ENCODE measurements at regions not wholly inside any gene's neighbourhood (a gene's known extent, or its start where the extent isn't known, plus 50 kb on each side); places are given as distances from the start of the nearest gene placed in this dataset.

- no CpG with 5 or more reads among the region's 4 CpGs for WGBS, 2 experiments (ENCODE audit: extremely low coverage in 2 of 2, insufficient read length in 1 of 2)
- no TSS peak for BruUV-seq (replicated peaks)
Measured at GRCh38 chr7:109529712-109530111, 960.0 kb downstream of the DNAJB9 start.

More at GRCh38 chr7:109529712-109530111, 960.0 kb downstream of the DNAJB9 start:
- H3K4me1 ChIP-seq (ENCODE audit: control insufficient read depth, insufficient read depth, low read length): no peaks in the 10 kb centered on the region
- no peak overlapping the region for H3K4ac ChIP-seq (ENCODE audit: low read depth, low read length)
- no peak overlapping the region for H4K91ac ChIP-seq (ENCODE audit: insufficient read depth, low read depth, low read length)
- H3K27ac ChIP-seq (ENCODE audit: insufficient read depth, low read length): no peak overlapping the region
- H3K18ac ChIP-seq (ENCODE audit: low read depth, low read length): no peak overlapping the region
- dilution Hi-C loops (cut with HindIII; ENCODE audit: low sequenced_read_pairs, unreplicated experiment) (no loop called here), in situ Hi-C loops (cut with MboI; ENCODE audit: low sequenced_read_pairs) (no loop called here), intact Hi-C loops (cut with micrococcal nuclease) (no loop called here)
- H2BK120ac ChIP-seq (ENCODE audit: low read depth, low read length): no peak overlapping the region
- no peak overlapping the region for H2BK20ac ChIP-seq (ENCODE audit: low read depth, low read length)
- H3K9ac ChIP-seq (ENCODE audit: low read depth, low read length): no peak overlapping the region
- TF ChIP-seq CTCF (conservative IDR thresholded peaks at IDR 0.05; ENCODE audit: low read depth, low read length) (no peak), USF2 (IDR thresholded peaks at IDR 0.05; ENCODE audit: low read depth, low read length) (no peak), BHLHE40 (IDR thresholded peaks at IDR 0.05; ENCODE audit: low read depth, low read length) (no peak), RCOR1 (IDR thresholded peaks at IDR 0.05; ENCODE audit: insufficient replicate concordance, low read length) (no peak), CHD1 (IDR thresholded peaks at IDR 0.05; ENCODE audit: low read depth, low read length) (no peak), POLR2A (IDR thresholded peaks at IDR 0.05; ENCODE audit: low read depth, low read length) (no peak), MXI1 (IDR thresholded peaks at IDR 0.05; ENCODE audit: borderline replicate concordance, low read depth, low read length) (no peak), MAFK (IDR thresholded peaks at IDR 0.05; ENCODE audit: low read depth, low read length) (no peak)
- H4K20me1 ChIP-seq (ENCODE audit: insufficient read depth, low read length): no peaks in the 10 kb centered on the region
- ChIA-PET CTCF (no interaction called here), POLR2A (ENCODE audit: unreplicated experiment) (no interaction called here)
- H3K4me3 ChIP-seq (ENCODE audit: insufficient read depth, low read depth, low read length): no peak overlapping the region
- no peak overlapping the region for H3K14ac ChIP-seq (replicated peaks; ENCODE audit: low read depth, low read length)
- H4K8ac ChIP-seq (ENCODE audit: low read depth in 2 of 2, low read length in 2 of 2): no peak overlapping the region
- peaks cover 5% of the 10 kb centered on the region; the same call in 1 of the 2 replicates for H3K9me3 ChIP-seq (ENCODE audit: control insufficient read depth, insufficient read depth, low read length)
- no peak overlapping the region for H3K4me2 ChIP-seq (ENCODE audit: low read depth, low read length)
- no peak overlapping the region for H4K5ac ChIP-seq (ENCODE audit: low read depth, low read length)
- no peak overlapping the region for H2BK15ac ChIP-seq (ENCODE audit: low read depth, low read length)
- no peak overlapping the region for H2AK9ac ChIP-seq (replicated peaks; ENCODE audit: low read depth, low read length, poor library complexity)
- DNase-seq (no peak), ATAC-seq (ENCODE audit: low read depth) (no peak)
- H3K9me1 ChIP-seq (ENCODE audit: insufficient read depth, low read length): no peaks in the 10 kb centered on the region
- H2AFZ ChIP-seq (replicated peaks; ENCODE audit: low read length, poor library complexity): no peak overlapping the region
- no peak overlapping the region for H3K56ac ChIP-seq (ENCODE audit: extremely low read depth, insufficient read depth, low read length)
- no peaks in the 10 kb centered on the region for H3K79me1 ChIP-seq (ENCODE audit: low read depth in 1 of 2, low read length in 2 of 2)
- no peak overlapping the region for H3K23ac ChIP-seq (ENCODE audit: low read depth, low read length)
- H2BK5ac ChIP-seq (ENCODE audit: low read depth, low read length, poor library complexity, severe bottlenecking): no peak overlapping the region
- H3K36me3 ChIP-seq (ENCODE audit: control insufficient read depth, insufficient read depth, low read length): no peaks in the 10 kb centered on the region
- H3K27me3 ChIP-seq (ENCODE audit: control insufficient read depth, insufficient read depth, low read length): no peaks in the 10 kb centered on the region
- H2AK5ac ChIP-seq (ENCODE audit: low read depth, low read length): no peak overlapping the region
